RWPE1 (cell line): ENCODE measurements at regions not wholly inside any gene's neighbourhood (a gene's known extent, or its start where the extent isn't known, plus 50 kb on each side); places are given as distances from the start of the nearest gene placed in this dataset.

Experiments
- CTCF ChIA-PET: fragments of 350-600 bp; sonication (Branson Sonifier 250); formaldehyde crosslinking; extraction: SDS; loops from one replicate; lab custom pipeline; 2021; lab: Yijun Ruan, JAX
- POLR2A ChIA-PET: fragments of 400-600 bp; formaldehyde crosslinking; extraction: SDS; loops from one replicate; lab custom pipeline; 2020; ENCODE audit warnings: antibody characterized with exemption; ENCODE audit not compliant: low non-redundant PET; lab: Yijun Ruan, JAX
- DNase-seq: peaks from one replicate; pipeline ENCODE4 v3.0.0; 2012; ENCODE audit warnings: low spot score
- H3K27ac ChIP-seq: fragments of 450-650 bp; 2 replicates; pipeline ENCODE4 v1.5.1; 2017
- TF ChIP-seq, protein P1 (sequence below): fragments of 450-650 bp; conservative IDR thresholded peaks from 2 replicates; pipeline ENCODE4 v1.5.1; 2017; ENCODE audit warnings: low read depth, mild to moderate bottlenecking

DNA sequence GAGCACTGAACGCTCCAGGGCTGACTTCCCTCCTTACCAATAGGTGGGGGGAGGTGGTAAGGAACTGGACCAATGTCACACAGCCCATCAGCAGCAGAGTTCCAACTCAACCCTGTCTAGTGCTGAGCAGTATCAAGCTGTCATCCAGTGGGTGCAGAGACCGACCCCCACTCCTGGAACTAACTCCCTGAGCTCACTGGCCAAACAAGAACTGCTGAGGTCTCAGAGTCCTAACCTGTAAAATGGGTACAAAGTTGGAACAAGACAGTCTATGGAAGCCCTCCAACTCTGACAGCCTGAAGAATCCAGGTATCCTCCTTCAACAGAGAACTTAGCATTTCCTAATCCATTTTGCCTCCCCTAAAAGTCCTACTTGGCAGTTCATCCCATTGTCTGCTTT, 91.1 kb upstream of the CLMN start:
- CTCF ChIA-PET = interaction anchor here (0.6 to 0.8 kb wide), 2 partner anchors 66 to 1066 kb away, joined by 3 to 7 read pairs; no protein-coding TSS in a partner anchor
- POLR2A ChIA-PET = no interaction called here
- H3K27ac ChIP-seq = no peak overlapping the region
- no peak for DNase-seq
- TF ChIP-seq, protein P1, sequence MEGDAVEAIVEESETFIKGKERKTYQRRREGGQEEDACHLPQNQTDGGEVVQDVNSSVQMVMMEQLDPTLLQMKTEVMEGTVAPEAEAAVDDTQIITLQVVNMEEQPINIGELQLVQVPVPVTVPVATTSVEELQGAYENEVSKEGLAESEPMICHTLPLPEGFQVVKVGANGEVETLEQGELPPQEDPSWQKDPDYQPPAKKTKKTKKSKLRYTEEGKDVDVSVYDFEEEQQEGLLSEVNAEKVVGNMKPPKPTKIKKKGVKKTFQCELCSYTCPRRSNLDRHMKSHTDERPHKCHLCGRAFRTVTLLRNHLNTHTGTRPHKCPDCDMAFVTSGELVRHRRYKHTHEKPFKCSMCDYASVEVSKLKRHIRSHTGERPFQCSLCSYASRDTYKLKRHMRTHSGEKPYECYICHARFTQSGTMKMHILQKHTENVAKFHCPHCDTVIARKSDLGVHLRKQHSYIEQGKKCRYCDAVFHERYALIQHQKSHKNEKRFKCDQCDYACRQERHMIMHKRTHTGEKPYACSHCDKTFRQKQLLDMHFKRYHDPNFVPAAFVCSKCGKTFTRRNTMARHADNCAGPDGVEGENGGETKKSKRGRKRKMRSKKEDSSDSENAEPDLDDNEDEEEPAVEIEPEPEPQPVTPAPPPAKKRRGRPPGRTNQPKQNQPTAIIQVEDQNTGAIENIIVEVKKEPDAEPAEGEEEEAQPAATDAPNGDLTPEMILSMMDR = no peak

DNA sequence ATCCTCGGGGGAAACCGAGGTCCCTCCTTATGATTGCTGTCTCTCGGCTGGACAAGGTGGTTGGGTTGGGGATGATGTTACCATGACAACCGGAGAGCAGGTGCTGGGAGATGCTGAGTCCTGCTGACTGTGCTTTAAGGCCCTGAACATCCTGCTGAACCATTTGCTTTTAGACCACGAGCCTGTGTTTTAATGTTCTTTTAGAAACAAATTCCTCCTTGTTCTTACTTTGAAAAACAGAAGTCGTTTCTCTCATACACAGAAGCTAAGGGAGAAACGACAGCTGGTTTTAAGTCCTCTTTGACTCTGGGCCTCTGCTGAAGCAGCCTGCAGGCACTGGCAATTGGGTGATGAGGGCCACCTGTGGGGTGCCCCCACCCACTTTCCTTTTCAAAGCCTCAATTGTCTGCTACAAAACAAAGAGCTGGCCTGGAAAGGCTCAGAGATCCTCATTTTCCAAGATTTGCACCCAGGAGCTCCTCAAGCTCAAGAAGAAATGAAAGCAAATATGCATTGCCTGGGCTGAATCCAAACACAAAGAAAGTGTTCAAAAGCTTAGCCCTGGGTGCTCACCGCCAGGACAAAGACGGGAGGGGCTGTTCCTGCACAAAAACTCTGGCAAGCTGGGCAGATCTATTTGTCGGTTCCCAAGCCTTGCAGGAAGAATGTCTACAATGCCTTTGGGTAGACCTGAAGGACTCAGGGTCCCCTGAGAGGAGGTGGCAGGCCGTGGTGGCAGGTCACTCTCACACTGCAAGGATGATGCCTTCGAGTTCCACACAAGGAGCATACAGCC, 90.0 kb upstream of the CLMN start:
- DNase-seq = no peak
- ChIA-PET CTCF (interaction anchor here (0.6 kb wide), 1 partner anchor 95 kb away, joined by 3 read pairs; no protein-coding TSS in a partner anchor), POLR2A (interaction anchor here (0.6 kb wide), 1 partner anchor 71 kb away, joined by 4 read pairs; no protein-coding TSS in a partner anchor)
- TF ChIP-seq, protein P1 = no peak
- no peak overlapping the region for H3K27ac ChIP-seq

DNA sequence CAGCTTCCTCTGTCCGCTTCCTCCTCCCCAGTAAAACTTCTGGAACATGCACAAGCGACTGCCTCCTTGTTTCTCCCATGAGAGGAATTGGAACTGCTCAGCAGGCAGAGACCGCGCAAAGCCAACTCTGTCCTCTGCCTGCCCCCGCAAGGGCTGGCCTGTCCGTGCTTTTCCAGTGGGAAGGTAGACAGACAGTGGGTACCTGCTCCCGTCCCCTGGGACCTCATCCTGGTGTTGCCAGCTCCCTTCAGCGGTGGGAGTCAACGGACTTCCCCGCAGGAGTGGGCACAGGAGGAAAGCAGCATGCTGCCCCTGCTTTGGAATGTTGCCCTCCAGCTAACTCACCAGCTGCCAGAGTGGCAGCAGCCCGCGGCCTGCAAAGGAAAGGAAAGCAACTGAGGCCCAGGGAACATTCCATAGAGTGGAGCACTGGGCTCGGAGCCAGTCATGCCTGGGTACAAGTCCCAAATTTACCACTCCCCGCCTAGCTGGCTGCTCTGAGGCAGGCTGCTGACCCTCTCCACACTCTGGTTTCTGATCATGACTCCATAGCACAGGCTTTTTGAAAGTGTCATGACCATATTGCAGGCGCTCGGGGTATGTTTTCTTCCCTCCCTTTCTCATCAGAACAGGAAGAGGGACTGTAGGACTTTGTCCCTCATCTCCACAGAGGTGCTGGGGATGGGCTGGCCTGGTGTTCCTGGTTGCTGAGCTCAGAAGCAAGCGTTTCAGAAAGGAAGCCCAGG, 89.2 kb upstream of the CLMN start:
- TF ChIP-seq, protein P1 = no peak
- CTCF ChIA-PET = interaction anchor here (0.6 kb wide), 1 partner anchor 94 kb away, joined by 3 read pairs; no protein-coding TSS in a partner anchor
- POLR2A ChIA-PET = no interaction called here
- H3K27ac ChIP-seq = no peak overlapping the region
- no peak for DNase-seq

DNA sequence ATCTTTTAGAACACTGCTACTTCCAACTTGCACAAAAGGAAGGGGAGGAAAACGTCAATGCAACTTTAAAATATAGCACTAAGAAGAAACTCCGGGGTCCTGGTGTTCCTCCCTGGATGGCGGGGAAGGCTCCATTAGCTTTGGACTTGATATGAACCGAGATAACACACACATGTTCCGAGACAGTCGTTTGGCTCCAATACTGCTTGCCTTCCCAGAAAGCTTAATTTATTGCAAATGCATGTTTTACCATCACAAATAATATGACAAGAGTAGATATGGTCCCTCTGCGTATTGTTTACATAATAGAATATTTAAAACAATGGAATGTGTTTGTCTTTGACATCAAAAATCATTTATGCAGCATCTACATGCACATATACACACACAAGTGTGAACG, 87.6 kb upstream of the CLMN start:
- no peak overlapping the region for H3K27ac ChIP-seq
- no peak for DNase-seq
- TF ChIP-seq, protein P1 = no peak
- ChIA-PET CTCF (no interaction called here), POLR2A (no interaction called here)

DNA sequence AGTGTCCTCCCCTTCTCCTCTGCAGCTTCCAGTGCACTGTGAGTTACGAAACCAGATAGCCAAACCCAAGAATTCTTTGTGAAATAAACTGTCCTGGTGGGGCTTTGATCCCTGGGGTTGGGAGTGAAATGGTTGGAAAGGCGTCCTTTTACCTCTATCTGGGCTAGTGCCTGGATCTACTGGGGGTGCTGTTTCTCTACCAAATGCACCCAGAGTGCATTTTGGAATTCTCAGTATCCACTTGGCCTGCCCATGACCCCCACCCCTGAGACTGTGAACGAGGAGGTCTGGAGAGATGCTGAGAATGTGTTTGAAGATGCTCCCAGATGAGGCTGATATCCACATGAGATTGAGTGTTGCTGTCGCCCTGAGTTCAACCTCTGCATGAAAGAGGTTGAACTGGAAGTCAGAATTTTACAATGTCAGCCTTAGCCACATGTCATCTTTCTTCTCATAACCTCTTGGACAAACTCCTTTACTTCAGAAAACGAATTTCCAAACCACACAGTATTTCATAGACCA, 87.1 kb upstream of the CLMN start:
- DNase-seq = no peak
- no peak overlapping the region for H3K27ac ChIP-seq
- CTCF ChIA-PET = no interaction called here
- TF ChIP-seq, protein P1 = no peak
- POLR2A ChIA-PET = no interaction called here

DNA sequence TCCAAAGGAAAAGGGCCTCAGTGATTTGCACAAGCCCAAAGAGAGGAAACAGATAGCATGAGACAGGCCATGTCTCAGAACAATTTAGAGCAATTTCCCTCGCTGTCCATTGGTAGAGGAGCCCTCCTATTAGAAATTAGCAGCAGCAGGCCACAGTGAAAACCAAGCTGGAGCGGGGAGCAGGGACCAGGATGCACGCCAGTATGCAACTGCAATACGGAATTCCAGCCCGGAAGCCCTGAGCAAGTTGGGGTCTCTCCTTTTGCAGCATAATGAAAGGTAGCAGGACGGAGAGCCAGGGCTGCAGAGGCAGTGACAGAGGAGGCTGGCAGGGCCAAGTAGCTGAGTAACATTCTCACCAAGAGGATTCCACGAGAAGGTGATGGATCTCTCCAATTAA, 84.9 kb upstream of the CLMN start:
- H3K27ac ChIP-seq = no peak overlapping the region
- DNase-seq = no peak
- TF ChIP-seq, protein P1 = no peak
- POLR2A ChIA-PET = no interaction called here
- CTCF ChIA-PET = no interaction called here
